ENCODE measurements at regions not wholly inside any gene's neighbourhood (a gene's known extent, or its start where the extent isn't known, plus 50 kb on each side); places are given as distances from the start of the nearest gene placed in this dataset.

- TF ChIP-seq CTCF (IDR thresholded peaks at IDR 0.05) = no peak
- TF ChIP-seq POLR2A (IDR thresholded peaks at IDR 0.05) = no peak
- intact Hi-C loops (cut with DNase I) = no loop called here
- Histone ChIP-seq H3K27me3 (no peaks in the 10 kb centered on the region), H3K27ac (no peak overlapping the region), H3K4me3 (no peak overlapping the region), H3K4me1 (no peaks in the 10 kb centered on the region), H3K36me3 (no peaks in the 10 kb centered on the region), H3K9me3 (peaks cover 0 to 4% (median 0%) of the 10 kb centered on the region in 3 donors)
- WGBS, 2 donors = 31 to 33% methylated on average over 6 of the region's 6 CpGs
- no peak for DNase-seq
Observed at GRCh38 chr2:41400088-41400665, 647.6 kb upstream of the PKDCC start.

GRCh38 chr2:41405441-41405840 lies 642.4 kb upstream of the PKDCC start:
- Histone ChIP-seq H3K4me3 (no peak overlapping the region), H3K4me1 (no peaks in the 10 kb centered on the region), H3K9me3 (no peaks in the 10 kb centered on the region), H3K27ac (no peak overlapping the region), H3K27me3 (no peaks in the 10 kb centered on the region), H3K36me3 (no peaks in the 10 kb centered on the region)
- no peak for DNase-seq
- no peak for TF ChIP-seq POLR2A (IDR thresholded peaks at IDR 0.05)
- no peak for TF ChIP-seq CTCF (IDR thresholded peaks at IDR 0.05)
- WGBS, 2 donors = 65 to 73% methylated on average over 2 of the region's 2 CpGs
- intact Hi-C loops (cut with DNase I) = no loop called here

GRCh38 chr2:41409328-41409727 lies 638.5 kb upstream of the PKDCC start:
- intact Hi-C loops (cut with DNase I) = no loop called here
- Histone ChIP-seq H3K4me1 (no peaks in the 10 kb centered on the region), H3K27me3 (no peaks in the 10 kb centered on the region), H3K36me3 (no peaks in the 10 kb centered on the region), H3K27ac (no peak overlapping the region), H3K4me3 (no peak overlapping the region), H3K9me3 (no peaks in the 10 kb centered on the region)
- no peak for TF ChIP-seq POLR2A (IDR thresholded peaks at IDR 0.05)
- no peak for TF ChIP-seq CTCF (IDR thresholded peaks at IDR 0.05)
- 60 to 66% methylated on average over 4 of the region's 4 CpGs for WGBS, 2 donors
- DNase-seq = no peak

GRCh38 chr2:41410011-41410410 lies 637.8 kb upstream of the PKDCC start:
- DNase-seq = no peak
- H3K9me3 ChIP-seq = no peaks in the 10 kb centered on the region
- no peak overlapping the region for H3K4me3 ChIP-seq
- H3K4me1 ChIP-seq = no peaks in the 10 kb centered on the region
- H3K27me3 ChIP-seq = no peaks in the 10 kb centered on the region
- no peak for TF ChIP-seq POLR2A (IDR thresholded peaks at IDR 0.05)
- no peak for TF ChIP-seq CTCF (IDR thresholded peaks at IDR 0.05)
- intact Hi-C loops (cut with DNase I) = no loop called here
- no peak overlapping the region for H3K27ac ChIP-seq
- no peaks in the 10 kb centered on the region for H3K36me3 ChIP-seq
- WGBS, 2 donors = 53 to 71% methylated on average over 3 of the region's 3 CpGs

GRCh38 chr2:41413813-41414485 lies 633.9 kb upstream of the PKDCC start:
- H3K4me3 ChIP-seq = no peak overlapping the region
- H3K9me3 ChIP-seq = no peaks in the 10 kb centered on the region
- TF ChIP-seq CTCF (IDR thresholded peaks at IDR 0.05) (no peak), POLR2A (IDR thresholded peaks at IDR 0.05) (no peak)
- no peak for DNase-seq
- no peaks in the 10 kb centered on the region for H3K4me1 ChIP-seq
- no peaks in the 10 kb centered on the region for H3K36me3 ChIP-seq
- no peaks in the 10 kb centered on the region for H3K27me3 ChIP-seq
- H3K27ac ChIP-seq = no peak overlapping the region
- 50 to 55% methylated on average over 4 of the region's 4 CpGs for WGBS, 2 donors
- intact Hi-C loops (cut with DNase I) = no loop called here

Data from esophagus squamous epithelium (tissue), 5 donors.